ENCODE measurements at regions not wholly inside any gene's neighbourhood (a gene's known extent, or its start where the extent isn't known, plus 50 kb on each side); places are given as distances from the start of the nearest gene placed in this dataset.

DNA sequence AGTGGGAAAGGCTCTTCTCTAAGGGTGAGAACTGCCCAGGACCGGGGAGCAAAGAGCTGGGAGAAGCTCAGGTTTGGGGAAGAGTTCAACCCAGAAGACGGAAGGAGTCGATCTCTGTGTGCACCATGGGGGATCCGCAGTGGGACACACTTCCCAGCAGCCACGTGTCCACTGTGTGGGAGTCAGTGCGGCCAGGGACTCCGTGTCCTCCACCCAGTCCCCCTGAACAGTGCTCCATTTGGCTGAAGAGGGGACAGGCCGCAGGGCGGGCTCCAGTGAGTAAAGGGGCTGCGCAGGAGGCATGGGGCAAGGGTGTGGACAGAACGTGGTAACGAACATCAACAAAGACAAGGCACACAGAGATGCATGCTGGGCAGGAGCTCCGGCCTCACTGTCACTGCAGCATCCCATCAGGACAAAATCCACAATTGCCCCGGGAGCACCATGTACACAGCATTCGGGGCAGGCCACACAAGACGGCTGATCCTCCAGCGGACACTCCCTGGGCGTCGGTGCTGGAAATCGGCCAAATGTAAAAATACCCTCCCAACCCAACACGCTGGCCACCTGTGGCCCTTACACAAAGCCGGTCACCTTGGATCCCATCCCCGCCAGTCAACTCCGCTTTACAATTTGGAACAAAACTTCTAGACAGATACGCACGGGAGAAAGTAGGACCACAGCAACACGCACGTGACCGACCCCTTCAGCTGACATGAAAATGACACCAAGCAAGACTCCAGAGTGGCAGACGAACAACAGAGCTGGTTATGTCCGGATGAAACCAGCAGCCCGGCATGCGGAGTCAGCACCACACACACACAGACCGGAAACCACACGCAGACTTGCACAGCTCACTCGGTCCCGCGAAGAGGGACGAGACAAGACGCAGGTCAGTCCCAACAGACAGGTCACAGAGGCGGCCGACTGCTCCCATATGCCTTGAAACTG is 366.8 kb downstream of the SHANK2 start:
- H3K27ac ChIP-seq (ENCODE audit: extremely low read depth, low read depth, low read length), result no peak overlapping the region
- H3K9me1 ChIP-seq (ENCODE audit: control insufficient read depth, insufficient read depth, low read length), result no peaks in the 10 kb centered on the region
- 5% methylated on average over 42 of the region's 42 CpGs for WGBS (ENCODE audit: insufficient coverage, low coverage, missing lambda C conversion rate)
- FAIRE-seq, result no peak
- no peak overlapping the region for H3K9ac ChIP-seq (ENCODE audit: insufficient read depth in 1 of 2, low read depth in 2 of 2, low read length in 2 of 2)
- H3K4me3 ChIP-seq, result no peak overlapping the region
- DNase-seq (ENCODE audit: extremely low read depth in 1 of 4, low spot score in 3 of 4), result no peak
- no peaks in the 10 kb centered on the region for H3K79me2 ChIP-seq (ENCODE audit: control insufficient read depth, insufficient read depth, low read length)
- no peaks in the 10 kb centered on the region for H3K4me1 ChIP-seq (replicated peaks in 1 of 2; ENCODE audit: control insufficient read depth in 2 of 2, insufficient read depth in 2 of 2, low read length in 2 of 2)
- 0 out of 2 replicates have a peak, but pooled peaks cover 3% of the 10 kb centered on the region for H4K20me1 ChIP-seq (replicated peaks; ENCODE audit: control insufficient read depth, insufficient read depth, low read length)
- no peak overlapping the region for H3K4me2 ChIP-seq (ENCODE audit: insufficient read depth, low read length)
- no peaks in the 10 kb centered on the region for H3K36me3 ChIP-seq (ENCODE audit: control insufficient read depth, insufficient read depth, low read length)
- no peak for ATAC-seq
- intact Hi-C loops (cut with micrococcal nuclease), result no loop called here
- ChIA-PET POLR2A (interaction anchor here (0.6 kb wide), 1 partner anchor 196 kb away, joined by 3 read pairs; no protein-coding TSS in a partner anchor), CTCF (ENCODE audit: low intra/inter-chr PET ratio) (no interaction called here)
- H2AFZ ChIP-seq (ENCODE audit: low read depth, low read length), result no peak overlapping the region
- no TSS peak for BruUV-seq (replicated peaks)
- in situ Hi-C loops (cut with MboI), result no loop called here
- TF ChIP-seq KLF16 (IDR thresholded peaks at IDR 0.05), result 0 out of 2 replicates have a peak, but pooled peaks have one; percentile 17
- TF ChIP-seq GATAD2B (IDR thresholded peaks at IDR 0.05; ENCODE audit: borderline replicate concordance), result no peak
- TF ChIP-seq, protein P1, sequence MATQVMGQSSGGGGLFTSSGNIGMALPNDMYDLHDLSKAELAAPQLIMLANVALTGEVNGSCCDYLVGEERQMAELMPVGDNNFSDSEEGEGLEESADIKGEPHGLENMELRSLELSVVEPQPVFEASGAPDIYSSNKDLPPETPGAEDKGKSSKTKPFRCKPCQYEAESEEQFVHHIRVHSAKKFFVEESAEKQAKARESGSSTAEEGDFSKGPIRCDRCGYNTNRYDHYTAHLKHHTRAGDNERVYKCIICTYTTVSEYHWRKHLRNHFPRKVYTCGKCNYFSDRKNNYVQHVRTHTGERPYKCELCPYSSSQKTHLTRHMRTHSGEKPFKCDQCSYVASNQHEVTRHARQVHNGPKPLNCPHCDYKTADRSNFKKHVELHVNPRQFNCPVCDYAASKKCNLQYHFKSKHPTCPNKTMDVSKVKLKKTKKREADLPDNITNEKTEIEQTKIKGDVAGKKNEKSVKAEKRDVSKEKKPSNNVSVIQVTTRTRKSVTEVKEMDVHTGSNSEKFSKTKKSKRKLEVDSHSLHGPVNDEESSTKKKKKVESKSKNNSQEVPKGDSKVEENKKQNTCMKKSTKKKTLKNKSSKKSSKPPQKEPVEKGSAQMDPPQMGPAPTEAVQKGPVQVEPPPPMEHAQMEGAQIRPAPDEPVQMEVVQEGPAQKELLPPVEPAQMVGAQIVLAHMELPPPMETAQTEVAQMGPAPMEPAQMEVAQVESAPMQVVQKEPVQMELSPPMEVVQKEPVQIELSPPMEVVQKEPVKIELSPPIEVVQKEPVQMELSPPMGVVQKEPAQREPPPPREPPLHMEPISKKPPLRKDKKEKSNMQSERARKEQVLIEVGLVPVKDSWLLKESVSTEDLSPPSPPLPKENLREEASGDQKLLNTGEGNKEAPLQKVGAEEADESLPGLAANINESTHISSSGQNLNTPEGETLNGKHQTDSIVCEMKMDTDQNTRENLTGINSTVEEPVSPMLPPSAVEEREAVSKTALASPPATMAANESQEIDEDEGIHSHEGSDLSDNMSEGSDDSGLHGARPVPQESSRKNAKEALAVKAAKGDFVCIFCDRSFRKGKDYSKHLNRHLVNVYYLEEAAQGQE (IDR thresholded peaks at IDR 0.05; ENCODE audit: borderline replicate concordance), result peak; percentile 67
- TF ChIP-seq, protein P1 (CRISPR knock-in tag; IDR thresholded peaks at IDR 0.05; ENCODE audit: low read depth), result no peak
- peak; percentile 8; the same call in 1 of the 2 replicates for TF ChIP-seq BHLHE40 (IDR thresholded peaks at IDR 0.05; ENCODE audit: low read length)
- H3K9me3 ChIP-seq (replicated peaks; ENCODE audit: control insufficient read depth, insufficient read depth, low read depth, low read length), result no peaks in the 10 kb centered on the region
- peaks cover 11 to 50% of the 10 kb centered on the region in 2 experiments for H3K27me3 ChIP-seq (ENCODE audit: control insufficient read depth in 2 of 2, insufficient read depth in 2 of 2, low read length in 2 of 2)

All from K562 (cell line).